ENCODE measurements at regions not wholly inside any gene's neighbourhood (a gene's known extent, or its start where the extent isn't known, plus 50 kb on each side); places are given as distances from the start of the nearest gene placed in this dataset.

- no peak for DNase-seq
Measured at GRCh38 chr13:111064661-111065060, 50.4 kb upstream of the ARHGEF7 start.

DNA sequence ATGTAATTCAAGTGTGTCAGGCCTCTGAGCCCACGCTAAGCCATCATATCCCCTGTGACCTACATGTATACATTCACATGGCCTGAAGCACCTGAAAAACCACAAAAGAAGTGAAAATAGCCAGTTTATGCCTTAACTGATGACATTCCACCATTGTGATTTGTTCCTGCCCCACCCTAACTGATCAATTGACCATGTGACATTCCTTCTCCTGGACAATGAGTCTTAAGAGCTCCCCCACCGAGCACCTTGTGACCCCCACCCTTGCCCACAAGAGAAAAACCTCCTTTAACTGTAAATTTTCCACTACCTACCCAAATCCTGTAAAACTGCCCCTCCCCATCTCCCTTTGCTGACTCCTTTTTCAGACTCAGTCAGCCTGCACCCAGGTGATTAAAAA, 52.1 kb upstream of the ARHGEF7 start:
- DNase-seq, result no peak

DNA sequence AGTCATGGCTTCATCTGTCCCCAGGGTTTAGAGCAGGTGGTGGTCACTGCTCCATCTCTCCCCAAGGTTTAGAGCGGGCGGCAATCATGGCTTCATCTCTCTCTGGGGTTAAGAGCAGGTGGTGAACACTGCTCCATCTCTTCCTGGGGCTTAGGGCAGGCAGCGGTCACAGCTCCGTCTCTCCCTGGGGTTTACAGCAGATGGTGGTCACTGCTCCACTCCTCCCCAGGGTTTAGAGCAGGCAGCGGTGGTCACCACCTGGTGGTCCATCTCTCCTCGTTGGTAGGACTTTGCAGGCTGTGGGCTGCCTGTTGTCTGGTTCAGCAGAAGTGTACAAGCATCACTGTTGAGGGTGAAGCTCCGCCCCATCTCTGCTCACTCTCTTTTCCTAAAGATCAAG, 52.8 kb upstream of the ARHGEF7 start:
- no peak for DNase-seq

GRCh38 chr13:111061358-111062045, 53.6 kb upstream of the ARHGEF7 start:
- DNase-seq, result no peak

DNA sequence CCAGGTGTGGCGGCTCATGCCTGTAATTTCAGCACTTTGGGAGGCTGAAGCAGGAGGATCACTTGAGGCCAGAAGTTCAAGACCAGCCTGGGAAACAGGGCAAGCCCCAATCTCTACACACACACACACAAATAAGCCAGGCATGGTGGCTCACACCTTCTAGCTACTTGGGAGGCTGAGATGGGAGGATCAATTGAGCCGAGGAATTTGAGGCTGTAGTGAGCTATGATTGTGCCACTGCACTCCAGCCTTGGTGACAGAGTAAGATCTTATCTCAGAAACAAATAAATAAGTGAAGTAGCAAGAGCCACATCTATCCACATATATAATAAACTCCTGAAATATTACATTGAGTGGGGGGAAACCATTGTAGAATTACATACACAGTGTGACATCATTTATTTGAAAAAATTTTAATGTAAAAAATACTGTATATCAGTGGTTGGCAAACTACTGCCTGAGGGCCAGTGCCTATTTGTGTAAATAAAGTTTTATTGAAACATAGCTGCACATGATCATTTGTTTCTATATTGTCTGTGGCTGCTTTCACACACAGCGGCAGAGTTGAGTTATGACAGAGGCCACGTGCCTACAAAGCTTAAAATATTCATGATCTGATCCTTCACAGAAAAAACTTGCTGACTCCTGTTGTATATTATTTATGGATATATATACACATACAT, 54.7 kb upstream of the ARHGEF7 start:
- no peak for DNase-seq

DNA sequence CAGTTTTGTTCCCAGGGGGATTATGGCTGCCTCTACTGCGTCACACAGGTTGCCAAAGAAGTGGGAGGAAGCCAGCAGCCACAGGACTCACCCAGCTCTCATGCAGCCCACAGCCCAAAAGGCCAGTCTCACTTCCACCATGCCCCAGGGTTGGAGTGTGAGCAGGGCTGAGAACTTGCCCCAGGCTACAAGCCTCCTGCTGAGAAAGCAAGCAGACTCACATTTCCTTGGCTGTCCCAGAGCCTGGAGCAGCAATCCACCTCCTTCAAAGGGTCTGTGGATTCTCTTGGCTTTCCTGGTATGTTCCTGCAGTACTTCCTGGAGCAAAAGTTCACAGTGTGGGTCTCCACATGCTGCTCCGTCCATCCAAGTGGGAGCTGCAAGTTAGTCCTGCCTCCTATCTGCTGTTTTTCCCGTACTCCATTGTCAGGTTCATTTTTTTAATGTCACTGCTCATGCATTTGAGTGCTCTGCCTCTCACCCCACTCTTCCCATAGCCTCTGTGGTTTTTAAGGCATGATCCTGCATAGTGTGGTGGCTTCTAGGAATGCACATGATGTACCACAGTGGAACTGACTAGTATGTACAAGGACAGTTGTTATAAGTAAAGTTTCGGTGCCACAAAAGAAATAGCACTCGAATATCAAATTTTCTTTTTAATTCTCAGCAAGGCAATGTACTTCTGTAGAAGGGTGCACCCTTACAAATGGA, 56.2 kb upstream of the ARHGEF7 start:
- no peak for DNase-seq

DNA sequence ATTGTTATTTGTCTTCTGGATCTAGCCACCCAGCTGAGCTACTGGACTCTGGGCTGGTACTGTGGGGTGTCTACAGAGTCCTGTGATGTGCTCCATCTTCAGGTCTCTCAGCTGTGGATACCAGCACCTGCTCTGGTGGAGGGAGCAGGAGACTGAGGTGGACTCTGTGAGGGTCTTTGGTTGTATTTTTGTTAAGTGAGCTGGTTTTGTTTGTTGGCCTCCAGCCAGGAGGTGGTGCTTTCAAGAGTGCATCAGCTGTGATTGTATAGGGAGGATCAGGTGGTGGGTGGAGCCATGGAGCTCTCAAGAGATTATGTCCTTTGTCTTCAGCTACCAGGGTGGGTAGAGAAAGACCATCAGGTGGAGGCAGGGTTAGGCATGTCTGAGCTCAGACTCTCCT, 56.8 kb upstream of the ARHGEF7 start:
- DNase-seq, result peak; percentile 16

DNA sequence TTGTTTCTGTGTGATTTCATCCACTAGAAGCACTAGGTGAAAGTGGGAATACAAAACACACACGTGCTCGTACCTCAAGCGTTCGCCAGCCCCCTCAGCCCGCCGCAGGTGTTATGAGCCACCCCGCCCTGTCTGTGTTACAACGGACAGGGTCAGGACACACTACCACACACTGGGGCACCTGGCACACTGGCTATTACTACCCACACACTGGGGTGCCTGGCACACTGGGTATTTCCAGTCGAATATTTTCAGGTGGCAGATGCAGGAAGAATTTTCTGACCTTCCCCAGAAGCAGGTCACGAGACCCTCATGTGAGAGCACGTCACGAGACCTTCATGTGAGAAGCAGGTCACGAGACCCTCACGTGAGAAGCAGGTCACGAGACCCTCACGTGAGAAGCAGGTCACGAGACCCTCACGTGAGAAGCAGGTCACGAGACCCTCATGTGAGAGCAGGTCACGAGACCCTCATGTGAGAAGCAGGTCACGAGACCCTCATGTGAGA, 63.3 kb upstream of the ARHGEF7 start:
- peak; percentile 49 for DNase-seq

DNA sequence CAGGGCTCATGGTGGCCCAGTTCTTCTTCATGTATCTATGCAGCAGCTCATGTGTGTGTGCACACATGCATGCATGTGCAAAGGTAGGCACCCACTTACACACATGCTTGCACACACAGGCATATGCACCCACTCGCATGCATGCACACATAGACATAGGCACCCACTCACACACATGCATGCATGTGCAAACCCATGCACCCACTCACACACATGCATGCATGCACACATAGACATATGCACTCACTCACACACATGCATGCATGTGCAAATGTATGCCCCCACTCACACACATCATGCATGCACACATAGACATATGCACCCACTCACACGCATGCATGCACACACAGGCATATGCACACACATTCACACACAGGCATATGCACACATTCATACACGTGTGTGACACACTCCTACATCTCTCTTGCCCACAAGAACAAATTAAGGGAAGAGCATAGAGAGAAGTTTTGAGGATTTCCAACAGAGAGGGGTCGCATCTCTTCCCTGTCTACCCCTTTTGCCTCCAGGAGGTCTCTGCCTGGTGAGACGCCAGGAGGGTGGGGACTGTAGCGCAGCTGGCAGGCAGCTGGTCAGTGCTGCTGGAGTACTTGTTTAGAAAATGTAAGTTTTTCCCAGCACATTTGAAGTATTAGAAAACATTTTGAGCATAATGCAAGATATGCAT, 63.9 kb upstream of the ARHGEF7 start:
- no peak for DNase-seq

DNA sequence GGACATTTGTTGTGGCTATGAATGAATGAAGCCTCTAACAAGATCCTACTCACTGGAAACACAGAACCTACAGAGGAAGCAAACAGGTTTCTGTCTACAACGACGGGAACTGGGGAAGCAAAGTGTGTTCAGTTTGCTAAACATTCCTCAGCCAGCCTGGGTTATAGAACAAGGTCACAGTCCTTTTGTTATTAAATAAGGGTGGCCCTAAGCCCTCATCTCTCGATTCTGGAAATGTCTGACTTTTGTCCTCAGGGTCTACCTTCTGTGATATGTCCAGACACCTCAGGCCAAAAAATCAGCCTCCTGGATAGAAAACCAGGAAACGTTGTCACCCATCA, 64.6 kb upstream of the ARHGEF7 start:
- no peak for DNase-seq

- DNase-seq, result peak; percentile 16
Measured at GRCh38 chr13:111049791-111050538, 65.1 kb upstream of the ARHGEF7 start.

GRCh38 chr13:111048387-111048786, 66.7 kb upstream of the ARHGEF7 start:
- DNase-seq, result no peak

DNA sequence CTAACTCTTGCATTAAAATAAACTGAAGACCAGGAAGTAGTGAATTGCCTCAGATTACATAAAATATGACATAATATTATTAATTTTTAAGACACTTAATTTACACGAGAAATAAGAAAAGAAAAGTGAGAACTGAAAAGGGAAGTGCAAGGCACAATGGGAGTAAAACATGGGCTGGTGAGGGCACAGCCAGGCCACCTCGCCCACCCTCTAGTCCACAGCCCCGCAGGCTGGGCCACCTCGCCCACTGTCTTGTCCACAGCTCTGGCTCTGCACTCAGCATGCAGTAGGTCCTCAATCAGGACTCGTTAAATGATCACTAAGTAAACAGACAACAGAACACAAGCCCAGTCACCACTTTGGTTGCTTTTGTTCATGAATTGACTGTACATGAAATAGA, 67.8 kb upstream of the ARHGEF7 start:
- no peak for DNase-seq

DNA sequence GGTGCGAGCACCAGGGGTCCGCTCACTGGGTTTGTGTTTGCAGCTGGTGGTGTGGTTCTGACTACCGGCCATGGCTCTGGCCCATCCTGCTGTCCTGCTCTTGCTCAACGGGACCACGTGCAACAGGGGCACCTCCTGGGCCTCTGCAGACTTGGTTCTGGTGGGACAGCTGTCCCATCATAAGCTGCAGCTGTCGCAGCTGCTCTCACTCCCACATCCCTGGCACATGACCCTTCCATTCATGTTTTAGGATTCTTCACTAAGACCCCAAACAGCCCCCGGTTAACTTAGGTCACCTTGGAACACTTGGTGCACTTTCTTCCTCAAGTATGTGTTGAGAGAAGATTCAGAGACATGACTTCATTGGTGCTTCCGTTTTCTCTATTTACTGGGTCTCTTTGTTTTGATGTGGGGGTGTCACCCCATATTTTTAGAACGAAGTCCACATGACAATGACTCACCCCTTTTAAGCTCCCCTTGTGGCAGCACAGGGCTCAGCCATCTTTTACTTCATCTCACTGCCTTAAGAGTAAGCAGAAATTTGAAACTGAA, 68.4 kb upstream of the ARHGEF7 start:
- no peak for DNase-seq

DNA sequence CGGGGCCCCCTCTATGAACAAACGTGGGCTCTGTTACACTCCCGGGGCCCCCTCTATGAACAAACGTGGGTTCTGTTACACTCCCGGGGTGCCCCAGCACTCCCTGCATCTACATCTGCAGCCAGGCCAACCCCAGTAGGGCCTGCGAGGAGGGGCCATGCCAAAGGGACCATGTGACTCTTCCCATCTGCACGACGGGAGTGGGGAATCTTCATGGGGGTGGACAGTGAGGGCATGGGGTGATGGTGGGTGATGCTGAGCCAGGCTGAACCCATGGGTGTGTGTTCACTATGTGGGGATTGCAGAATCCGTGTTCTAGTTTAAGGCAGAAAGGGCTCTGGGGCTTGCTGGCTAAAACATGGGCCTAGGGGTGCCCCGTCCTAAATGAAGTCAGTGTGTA, 69.9 kb upstream of the ARHGEF7 start:
- DNase-seq, result no peak

GRCh38 chr13:111044087-111044830, 70.9 kb upstream of the ARHGEF7 start:
- DNase-seq, result no peak

- no peak for DNase-seq
Measured at GRCh38 chr13:111043575-111043982, 71.5 kb upstream of the ARHGEF7 start.

- no peak for DNase-seq
Measured at GRCh38 chr13:111042661-111043226, 72.4 kb upstream of the ARHGEF7 start.

GRCh38 chr13:111040830-111041229, 74.3 kb upstream of the ARHGEF7 start:
- DNase-seq, result no peak

- DNase-seq, result no peak
Measured at GRCh38 chr13:111039735-111040134, 75.4 kb upstream of the ARHGEF7 start.

- no peak for DNase-seq
Measured at GRCh38 chr13:111038887-111039286, 76.2 kb upstream of the ARHGEF7 start.
